ENCODE measurements at regions not wholly inside any gene's neighbourhood (a gene's known extent, or its start where the extent isn't known, plus 50 kb on each side); places are given as distances from the start of the nearest gene placed in this dataset.

DNA sequence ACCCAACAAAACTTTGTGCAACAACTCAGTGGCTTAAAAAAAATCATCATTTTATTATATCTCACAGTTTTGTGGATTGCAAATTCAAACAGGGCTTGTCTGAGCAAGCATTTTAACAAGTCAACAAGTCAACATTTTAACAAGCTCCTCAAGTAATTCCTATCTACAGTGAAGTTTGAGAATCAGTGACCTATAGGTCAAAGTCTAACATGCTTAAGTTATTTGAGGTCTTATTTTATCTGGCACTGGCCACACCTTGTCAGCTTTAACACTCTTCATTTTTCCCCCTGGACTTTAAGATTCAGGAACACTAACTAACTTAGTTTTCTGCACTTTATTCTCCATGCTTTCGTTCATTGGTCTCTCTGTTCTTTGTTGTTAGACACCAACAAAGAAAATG, 71.2 kb upstream of the PELI2 start:
- TF ChIP-seq, protein P1, sequence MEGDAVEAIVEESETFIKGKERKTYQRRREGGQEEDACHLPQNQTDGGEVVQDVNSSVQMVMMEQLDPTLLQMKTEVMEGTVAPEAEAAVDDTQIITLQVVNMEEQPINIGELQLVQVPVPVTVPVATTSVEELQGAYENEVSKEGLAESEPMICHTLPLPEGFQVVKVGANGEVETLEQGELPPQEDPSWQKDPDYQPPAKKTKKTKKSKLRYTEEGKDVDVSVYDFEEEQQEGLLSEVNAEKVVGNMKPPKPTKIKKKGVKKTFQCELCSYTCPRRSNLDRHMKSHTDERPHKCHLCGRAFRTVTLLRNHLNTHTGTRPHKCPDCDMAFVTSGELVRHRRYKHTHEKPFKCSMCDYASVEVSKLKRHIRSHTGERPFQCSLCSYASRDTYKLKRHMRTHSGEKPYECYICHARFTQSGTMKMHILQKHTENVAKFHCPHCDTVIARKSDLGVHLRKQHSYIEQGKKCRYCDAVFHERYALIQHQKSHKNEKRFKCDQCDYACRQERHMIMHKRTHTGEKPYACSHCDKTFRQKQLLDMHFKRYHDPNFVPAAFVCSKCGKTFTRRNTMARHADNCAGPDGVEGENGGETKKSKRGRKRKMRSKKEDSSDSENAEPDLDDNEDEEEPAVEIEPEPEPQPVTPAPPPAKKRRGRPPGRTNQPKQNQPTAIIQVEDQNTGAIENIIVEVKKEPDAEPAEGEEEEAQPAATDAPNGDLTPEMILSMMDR (IDR thresholded peaks at IDR 0.05): no peak
- TF ChIP-seq POLR2A (IDR thresholded peaks at IDR 0.05): no peak
- no peak for TF ChIP-seq POLR2AphosphoS5 (IDR thresholded peaks at IDR 0.05)
